ENCODE measurements at regions not wholly inside any gene's neighbourhood (a gene's known extent, or its start where the extent isn't known, plus 50 kb on each side); places are given as distances from the start of the nearest gene placed in this dataset.
A peak's percentile ranks its signal among the peaks of the same experiment; 100 is the strongest.

DNA sequence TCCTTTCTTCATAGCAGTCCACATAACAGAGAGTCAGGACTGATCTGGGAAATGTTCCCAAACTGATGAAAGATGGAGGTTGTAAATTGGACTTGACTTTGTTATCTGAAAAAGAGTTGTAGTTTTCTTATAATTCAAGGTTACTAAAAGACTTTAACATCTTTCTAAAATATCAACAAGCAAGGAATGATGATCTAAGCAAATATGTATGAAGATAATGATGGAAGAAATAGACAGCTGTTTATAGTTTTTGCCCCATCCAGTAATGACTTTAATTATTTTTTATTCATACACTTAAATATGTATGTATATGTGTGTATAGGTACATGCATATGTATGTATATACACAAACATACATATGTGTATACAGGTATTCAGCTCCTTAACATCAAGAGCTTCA, 411.1 kb upstream of the SPOCK3 start:
- Histone ChIP-seq H3K27me3 (ENCODE audit: control insufficient read depth in 1 of 2, insufficient read depth in 2 of 2, low read length in 2 of 2) (no peaks in the 10 kb centered on the region), H3K79me2 (ENCODE audit: insufficient read depth, low read length) (no peaks in the 10 kb centered on the region), H3K4me3 (replicated peaks in 1 of 3; ENCODE audit: insufficient read depth in 1 of 3, low read depth in 2 of 3, low read length in 3 of 3) (no peak overlapping the region), H3K9ac (ENCODE audit: insufficient read depth, low read depth, low read length) (no peak overlapping the region), H3K27ac (ENCODE audit: extremely low read length, insufficient read depth, low read length) (no peak overlapping the region), H4K20me1 (ENCODE audit: insufficient read depth, low read length) (no peaks in the 10 kb centered on the region), H3K9me3 (ENCODE audit: low read length) (peaks cover 27% of the 10 kb centered on the region), H2AFZ (ENCODE audit: low read length) (no peak overlapping the region), H3K36me3 (replicated peaks in 1 of 2; ENCODE audit: control insufficient read depth in 1 of 2, insufficient read depth in 2 of 2, low read length in 2 of 2) (no peaks in the 10 kb centered on the region), H3K4me1 (ENCODE audit: insufficient read depth, low read length) (no peaks in the 10 kb centered on the region), H3K4me2 (ENCODE audit: low read depth, low read length) (no peak overlapping the region)
- FAIRE-seq (no peak), ATAC-seq (no peak), DNase-seq (ENCODE audit: low spot score) (no peak)
- no TSS peak for BruUV-seq (replicated peaks)
- intact Hi-C loops (cut with micrococcal nuclease; ENCODE audit: unreplicated experiment), result no loop called here
- TF ChIP-seq ZNF616 (CRISPR knock-in tag; IDR thresholded peaks at IDR 0.05; ENCODE audit: low read depth) (no peak), MAFK (conservative IDR thresholded peaks at IDR 0.05 in 1 of 2, IDR thresholded peaks at IDR 0.05 in 1 of 2; ENCODE audit: low read length in 2 of 2) (peak; percentile 58 to 82; a peak in 3 of 4 replicates), HMG20B (CRISPR knock-in tag; conservative IDR thresholded peaks at IDR 0.05) (no peak), ZNF550 (CRISPR knock-in tag; IDR thresholded peaks at IDR 0.05; ENCODE audit: borderline replicate concordance) (no peak), MAFF (IDR thresholded peaks at IDR 0.05; ENCODE audit: low read depth, low read length) (peak; percentile 62; the same call in 1 of the 2 replicates), ZNF691 (CRISPR knock-in tag; IDR thresholded peaks at IDR 0.05; ENCODE audit: borderline replicate concordance, low read depth) (no peak), ZNF468 (CRISPR knock-in tag; IDR thresholded peaks at IDR 0.05) (no peak), ZFP36L1 (CRISPR knock-in tag; IDR thresholded peaks at IDR 0.05) (no peak), ZC3H13 (CRISPR knock-in tag; IDR thresholded peaks at IDR 0.05) (no peak), ZNF543 (CRISPR knock-in tag; IDR thresholded peaks at IDR 0.05) (no peak), RARA (CRISPR knock-in tag; IDR thresholded peaks at IDR 0.05) (no peak), KLF12 (CRISPR knock-in tag; IDR thresholded peaks at IDR 0.05; ENCODE audit: borderline replicate concordance) (no peak), ZNF562 (CRISPR knock-in tag; IDR thresholded peaks at IDR 0.05; ENCODE audit: borderline replicate concordance) (no peak), PAX8 (CRISPR knock-in tag; IDR thresholded peaks at IDR 0.05; ENCODE audit: borderline replicate concordance) (no peak), KDM6A (CRISPR knock-in tag; IDR thresholded peaks at IDR 0.05; ENCODE audit: low read depth) (no peak)
- TF ChIP-seq, protein P1, sequence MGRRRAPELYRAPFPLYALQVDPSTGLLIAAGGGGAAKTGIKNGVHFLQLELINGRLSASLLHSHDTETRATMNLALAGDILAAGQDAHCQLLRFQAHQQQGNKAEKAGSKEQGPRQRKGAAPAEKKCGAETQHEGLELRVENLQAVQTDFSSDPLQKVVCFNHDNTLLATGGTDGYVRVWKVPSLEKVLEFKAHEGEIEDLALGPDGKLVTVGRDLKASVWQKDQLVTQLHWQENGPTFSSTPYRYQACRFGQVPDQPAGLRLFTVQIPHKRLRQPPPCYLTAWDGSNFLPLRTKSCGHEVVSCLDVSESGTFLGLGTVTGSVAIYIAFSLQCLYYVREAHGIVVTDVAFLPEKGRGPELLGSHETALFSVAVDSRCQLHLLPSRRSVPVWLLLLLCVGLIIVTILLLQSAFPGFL (CRISPR knock-in tag; IDR thresholded peaks at IDR 0.05), result no peak
- TF ChIP-seq, protein P2, sequence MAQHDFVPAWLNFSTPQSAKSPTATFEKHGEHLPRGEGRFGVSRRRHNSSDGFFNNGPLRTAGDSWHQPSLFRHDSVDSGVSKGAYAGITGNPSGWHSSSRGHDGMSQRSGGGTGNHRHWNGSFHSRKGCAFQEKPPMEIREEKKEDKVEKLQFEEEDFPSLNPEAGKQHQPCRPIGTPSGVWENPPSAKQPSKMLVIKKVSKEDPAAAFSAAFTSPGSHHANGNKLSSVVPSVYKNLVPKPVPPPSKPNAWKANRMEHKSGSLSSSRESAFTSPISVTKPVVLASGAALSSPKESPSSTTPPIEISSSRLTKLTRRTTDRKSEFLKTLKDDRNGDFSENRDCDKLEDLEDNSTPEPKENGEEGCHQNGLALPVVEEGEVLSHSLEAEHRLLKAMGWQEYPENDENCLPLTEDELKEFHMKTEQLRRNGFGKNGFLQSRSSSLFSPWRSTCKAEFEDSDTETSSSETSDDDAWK (CRISPR knock-in tag; IDR thresholded peaks at IDR 0.05), result no peak
- in situ Hi-C loops (cut with HindIII; ENCODE audit: extremely low pct_ligation_motif_present, low pct_unique_long_range_greater_than_20kb), result no loop called here
- ChIA-PET POLR2A (no interaction called here), CTCF (ENCODE audit: low intra/inter-chr PET ratio, low total read pairs) (no interaction called here)

All from HepG2 (cell line).